ENCODE measurements at regions not wholly inside any gene's neighbourhood (a gene's known extent, or its start where the extent isn't known, plus 50 kb on each side); places are given as distances from the start of the nearest gene placed in this dataset.

GRCh38 chr14:30445011-30445793 lies 113.8 kb upstream of the G2E3 start:
- Histone ChIP-seq H3K4me3 (no peak overlapping the region), H3K36me3 (no peaks in the 10 kb centered on the region), H3K27me3 (no peaks in the 10 kb centered on the region), H3K9me3 (no peaks in the 10 kb centered on the region), H3K27ac (no peak overlapping the region), H3K4me1 (peaks cover 0 to 6% (median 0%) of the 10 kb centered on the region in 3 donors)
- no peak for ATAC-seq
- 52 to 54% methylated on average over 4 to 5 of the region's 6 CpGs for WGBS, 2 donors (ENCODE audit: low coverage in 1 of 2)
- TF ChIP-seq EP300 (IDR thresholded peaks at IDR 0.05) = no peak

DNA sequence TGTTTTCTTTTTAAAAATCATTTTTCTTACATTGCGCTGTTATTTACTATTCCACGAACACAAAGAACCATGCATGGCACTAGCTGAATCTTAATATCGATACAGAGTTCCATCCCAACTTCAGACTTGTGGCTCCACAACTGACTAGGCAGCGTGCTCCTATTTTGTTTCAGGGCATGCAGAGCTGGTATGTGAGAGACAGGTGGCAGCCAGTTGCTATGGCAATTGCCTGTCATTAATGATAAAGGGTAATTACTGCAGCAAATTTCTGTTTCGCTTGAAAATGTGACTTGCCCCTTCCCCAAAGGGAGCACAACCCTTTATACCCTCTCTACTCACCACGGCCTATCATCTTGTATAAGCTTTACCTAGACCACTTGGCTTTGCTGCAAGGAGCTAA lies 113.1 kb upstream of the G2E3 start:
- Histone ChIP-seq H3K36me3 (no peaks in the 10 kb centered on the region), H3K27ac (no peak overlapping the region), H3K9me3 (no peaks in the 10 kb centered on the region), H3K4me3 (no peak overlapping the region), H3K4me1 (peaks cover 0 to 13% (median 0%) of the 10 kb centered on the region in 3 donors), H3K27me3 (no peaks in the 10 kb centered on the region)
- 83 to 100% methylated on average over 4 to 5 of the region's 6 CpGs for WGBS, 2 donors (ENCODE audit: low coverage in 1 of 2)
- ATAC-seq = no peak
- TF ChIP-seq EP300 (IDR thresholded peaks at IDR 0.05) = no peak
- TF ChIP-seq, protein P1, sequence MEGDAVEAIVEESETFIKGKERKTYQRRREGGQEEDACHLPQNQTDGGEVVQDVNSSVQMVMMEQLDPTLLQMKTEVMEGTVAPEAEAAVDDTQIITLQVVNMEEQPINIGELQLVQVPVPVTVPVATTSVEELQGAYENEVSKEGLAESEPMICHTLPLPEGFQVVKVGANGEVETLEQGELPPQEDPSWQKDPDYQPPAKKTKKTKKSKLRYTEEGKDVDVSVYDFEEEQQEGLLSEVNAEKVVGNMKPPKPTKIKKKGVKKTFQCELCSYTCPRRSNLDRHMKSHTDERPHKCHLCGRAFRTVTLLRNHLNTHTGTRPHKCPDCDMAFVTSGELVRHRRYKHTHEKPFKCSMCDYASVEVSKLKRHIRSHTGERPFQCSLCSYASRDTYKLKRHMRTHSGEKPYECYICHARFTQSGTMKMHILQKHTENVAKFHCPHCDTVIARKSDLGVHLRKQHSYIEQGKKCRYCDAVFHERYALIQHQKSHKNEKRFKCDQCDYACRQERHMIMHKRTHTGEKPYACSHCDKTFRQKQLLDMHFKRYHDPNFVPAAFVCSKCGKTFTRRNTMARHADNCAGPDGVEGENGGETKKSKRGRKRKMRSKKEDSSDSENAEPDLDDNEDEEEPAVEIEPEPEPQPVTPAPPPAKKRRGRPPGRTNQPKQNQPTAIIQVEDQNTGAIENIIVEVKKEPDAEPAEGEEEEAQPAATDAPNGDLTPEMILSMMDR (IDR thresholded peaks at IDR 0.05) = no peak
- TF ChIP-seq POLR2AphosphoS5 (IDR thresholded peaks at IDR 0.05) = no peak

DNA sequence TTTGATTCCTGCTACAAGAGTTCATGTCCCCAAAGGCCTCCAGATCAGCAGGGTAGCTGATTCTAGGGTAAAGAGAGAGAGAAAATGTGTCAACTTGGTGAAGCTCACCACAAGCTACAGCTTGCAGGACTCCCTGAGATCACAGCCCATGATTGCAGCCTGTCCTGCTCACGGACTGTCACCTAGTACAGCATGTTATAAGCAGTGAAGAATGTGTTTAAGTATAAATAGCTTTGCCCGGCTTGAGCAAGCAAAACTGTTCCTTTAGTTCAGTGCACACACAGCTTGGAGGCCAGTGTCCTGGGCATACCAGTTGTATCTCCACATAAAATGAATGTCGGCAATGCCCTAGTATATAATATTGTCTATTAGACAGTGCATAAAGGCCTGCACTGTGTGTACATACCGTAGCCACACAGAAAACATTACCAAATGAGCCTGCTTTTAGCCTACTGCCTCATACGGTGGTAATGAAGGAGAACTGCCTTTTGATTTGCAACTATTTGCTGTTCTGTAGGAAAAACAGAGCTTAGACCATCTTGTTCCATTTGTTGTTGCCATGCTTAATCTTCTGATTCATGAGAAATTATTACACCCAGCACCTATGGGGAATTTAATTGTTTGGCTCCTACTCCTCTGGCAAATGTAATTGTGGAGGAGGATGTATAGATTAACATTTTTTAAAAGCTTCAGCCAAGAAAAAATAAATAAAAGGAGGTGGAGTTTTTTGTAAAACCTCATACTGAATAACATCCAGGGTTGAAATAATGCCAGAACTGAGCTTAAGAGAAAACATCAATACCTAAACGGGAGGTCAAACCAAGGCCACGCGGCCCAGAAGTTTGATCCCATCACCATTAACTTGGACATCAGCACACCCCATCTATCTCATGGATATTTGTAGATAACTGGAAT lies 108.1 kb upstream of the G2E3 start:
- no peaks in the 10 kb centered on the region for H3K9me3 ChIP-seq
- H3K36me3 ChIP-seq = no peaks in the 10 kb centered on the region
- H3K27me3 ChIP-seq = no peaks in the 10 kb centered on the region
- TF ChIP-seq POLR2A (IDR thresholded peaks at IDR 0.05) (no peak), POLR2AphosphoS5 (IDR thresholded peaks at IDR 0.05) (no peak), EP300 (IDR thresholded peaks at IDR 0.05) (no peak)
- TF ChIP-seq, protein P1 (IDR thresholded peaks at IDR 0.05) = no peak
- 32 to 40% methylated on average over 8 of the region's 8 CpGs for WGBS, 2 donors (ENCODE audit: low coverage in 1 of 2)
- H3K27ac ChIP-seq = no peak overlapping the region
- ATAC-seq = no peak
- H3K4me1 ChIP-seq = peaks cover 0 to 19% (median 0%) of the 10 kb centered on the region in 3 donors
- H3K4me3 ChIP-seq = no peak overlapping the region

DNA sequence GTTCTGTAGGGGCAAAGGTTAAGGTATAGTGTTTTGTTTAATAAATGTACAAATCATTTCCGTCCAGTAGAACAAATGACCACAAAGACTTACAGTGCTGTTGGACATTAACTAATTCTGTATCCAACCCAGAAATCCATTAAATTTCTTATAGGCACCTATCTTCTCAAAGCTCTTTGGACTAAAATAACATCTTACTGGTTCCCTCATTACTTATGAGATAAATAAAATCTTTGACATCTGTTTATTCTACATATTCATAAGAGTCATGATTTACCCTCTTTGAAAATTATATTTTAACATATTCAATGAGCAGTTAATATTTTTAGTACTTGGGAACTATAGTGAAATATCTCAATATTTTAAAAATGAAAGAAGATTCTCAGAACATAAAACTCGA lies 102.7 kb upstream of the G2E3 start:
- Histone ChIP-seq H3K27ac (no peak overlapping the region), H3K36me3 (no peaks in the 10 kb centered on the region), H3K4me3 (no peak overlapping the region), H3K9me3 (no peaks in the 10 kb centered on the region), H3K4me1 (peaks cover 0 to 1% (median 0%) of the 10 kb centered on the region in 3 donors), H3K27me3 (no peaks in the 10 kb centered on the region)
- no peak for ATAC-seq
- WGBS, 2 donors (ENCODE audit: low coverage in 1 of 2) = 77 to 86% methylated on average over 2 of the region's 2 CpGs
- no peak for TF ChIP-seq EP300 (IDR thresholded peaks at IDR 0.05)
- TF ChIP-seq POLR2A (IDR thresholded peaks at IDR 0.05) = no peak

GRCh38 chr14:30462358-30462757 lies 96.6 kb upstream of the G2E3 start:
- TF ChIP-seq, protein P1 (IDR thresholded peaks at IDR 0.05) = no peak
- TF ChIP-seq POLR2AphosphoS5 (IDR thresholded peaks at IDR 0.05) = no peak
- no peak for TF ChIP-seq EP300 (IDR thresholded peaks at IDR 0.05)
- no peak for TF ChIP-seq POLR2A (IDR thresholded peaks at IDR 0.05)
- no peaks in the 10 kb centered on the region for H3K9me3 ChIP-seq
- no peaks in the 10 kb centered on the region for H3K4me1 ChIP-seq
- no peak for ATAC-seq
- no peak overlapping the region for H3K27ac ChIP-seq
- no peaks in the 10 kb centered on the region for H3K36me3 ChIP-seq
- no peaks in the 10 kb centered on the region for H3K27me3 ChIP-seq
- no peak overlapping the region for H3K4me3 ChIP-seq
- 49 to 58% methylated on average over 3 of the region's 3 CpGs for WGBS, 2 donors (ENCODE audit: low coverage in 1 of 2)

All from gastroesophageal sphincter (tissue), 4 donors.